Caco-2 (cell line): ENCODE measurements at regions not wholly inside any gene's neighbourhood (a gene's known extent, or its start where the extent isn't known, plus 50 kb on each side); places are given as distances from the start of the nearest gene placed in this dataset.
"Not testable (repeated sequence)": the region's sequence is repeated elsewhere in the genome, so short reads cannot be mapped to it uniquely, and the experiment has no call there.

Experiments used
- BruUV-seq: library from RNA; stranded (reverse); fragments of 400-500 nt; replicated peaks from 2 replicates; lab custom pipeline; 2021; lab: Mats Ljungman, UMichigan
- CTCF ChIA-PET: fragments of 300-600 bp; sonication (Branson Sonifier 250); formaldehyde crosslinking; loops from one replicate; lab custom pipeline; 2022; ENCODE audit warnings: antibody characterized with exemption; lab: Charles Lee
- POLR2A ChIA-PET: fragments of 300-600 bp; sonication (Branson Sonifier 250); formaldehyde crosslinking; loops from one replicate; lab custom pipeline; 2022; ENCODE audit warnings: antibody characterized with exemption; lab: Charles Lee
- DNase-seq, 2 experiments: peaks; one replicate each; pipeline versions ENCODE4 v3.0.0 to v3.0.0-alpha.2; 2020 to 2022
- H3K27me3 ChIP-seq: replicated peaks from 2 replicates; pipeline ENCODE4 v1.6.0; 2011; ENCODE audit warnings: low read length; ENCODE audit not compliant: control insufficient read depth, insufficient read depth
- H3K36me3 ChIP-seq: 2 replicates; pipeline ENCODE4 v1.5.1; 2011; ENCODE audit warnings: low read length; ENCODE audit not compliant: control insufficient read depth, insufficient read depth
- H3K4me1 ChIP-seq: fragments of 250-450 bp; sonication (Bioruptor Pico); 2 replicates; pipeline ENCODE4 v1.5.1; 2020; ENCODE audit warnings: mild to moderate bottlenecking
- H3K4me3 ChIP-seq: 2 replicates; pipeline ENCODE4 v1.5.1; 2011; ENCODE audit warnings: low read depth, mild to moderate bottlenecking, control low read depth, low read length
- H3K9me3 ChIP-seq: fragments of 250-450 bp; sonication (Bioruptor Pico); 2 replicates; pipeline ENCODE4 v1.5.1; 2020; ENCODE audit warnings: mild to moderate bottlenecking, moderate library complexity
- H3K27ac Mint-ChIP-seq: one replicate; pipeline ENCODE4 v1.8.0; 2022; ENCODE audit warnings: mixed read lengths; ENCODE audit not compliant: unreplicated experiment
- H3K27me3 Mint-ChIP-seq: one replicate; pipeline ENCODE4 v1.8.0; 2022; ENCODE audit warnings: mixed read lengths; ENCODE audit not compliant: insufficient read depth, unreplicated experiment
- H3K36me3 Mint-ChIP-seq: one replicate; pipeline ENCODE4 v1.8.0; 2022; ENCODE audit warnings: mild to moderate bottlenecking, mixed read lengths; ENCODE audit not compliant: insufficient read depth, unreplicated experiment
- H3K4me1 Mint-ChIP-seq: one replicate; pipeline ENCODE4 v1.8.0; 2022; ENCODE audit warnings: low read depth, mixed read lengths; ENCODE audit not compliant: unreplicated experiment
- H3K4me3 Mint-ChIP-seq: one replicate; pipeline ENCODE4 v1.8.0; 2022; ENCODE audit warnings: mild to moderate bottlenecking, moderate library complexity, mixed read lengths; ENCODE audit not compliant: unreplicated experiment
- H3K9me3 Mint-ChIP-seq: one replicate; pipeline ENCODE4 v1.8.0; 2022; ENCODE audit warnings: mixed read lengths; ENCODE audit not compliant: unreplicated experiment
- intact Hi-C: fragments of 100-400 bp; cut with micrococcal nuclease; formaldehyde crosslinking; loops from one replicate; pipeline ENCODE4 v1.10.0; 2022; ENCODE audit not compliant: unreplicated experiment
- TF ChIP-seq, protein P1 (sequence below), 2 experiments: fragments of 200-600 bp in 1 of 2; IDR thresholded peaks; 1 replicate in 1 of 2; 2 replicates in 1 of 2; pipeline versions ENCODE4 v1.5.1 to v1.8.0; 2011 to 2022; ENCODE audit warnings: antibody characterized with exemption in 1 of 2, control low read depth in 1 of 2, inconsistent platforms in 1 of 2, low read depth in 1 of 2, low read length in 1 of 2, mild to moderate bottlenecking in 1 of 2, moderate library complexity in 1 of 2; ENCODE audit not compliant: insufficient read depth in 1 of 2, severe bottlenecking in 1 of 2, unreplicated experiment in 1 of 2

DNA sequence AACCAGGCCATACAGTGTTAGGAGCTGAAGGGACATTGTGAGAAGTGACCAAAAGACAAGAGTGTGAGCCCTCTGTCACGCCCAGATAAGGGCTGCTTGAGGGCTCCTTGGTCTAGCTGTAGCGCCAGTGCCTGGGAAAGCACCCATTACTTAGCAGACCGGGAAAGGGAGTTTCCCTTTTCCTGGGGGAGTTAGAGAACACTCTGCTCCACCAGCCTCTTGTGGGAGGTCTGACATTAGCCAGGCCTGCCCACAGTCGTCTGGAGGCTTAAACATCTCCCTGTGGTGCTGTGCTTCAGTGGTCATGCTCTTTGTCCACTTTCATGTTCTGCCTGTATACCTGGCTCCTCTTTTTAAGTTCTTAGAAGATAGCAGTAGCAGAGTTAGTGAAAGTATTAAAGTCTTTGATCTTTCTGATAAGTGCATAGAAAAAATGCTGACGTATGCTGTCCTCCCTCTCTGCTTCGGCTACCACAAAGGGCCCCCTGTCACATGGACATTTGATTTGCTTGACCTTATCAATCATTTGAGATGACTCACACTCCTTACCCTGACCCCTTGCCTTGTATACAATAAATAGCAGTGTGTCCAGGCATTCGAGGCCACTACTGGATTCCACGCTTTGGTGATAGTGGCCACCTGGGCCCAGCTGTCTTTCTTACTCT lies 201.5 kb upstream of the ECI2 start:
- Mint-ChIP-seq H3K4me1 (peaks cover 9% of the 10 kb centered on the region), H3K27ac (no peak overlapping the region), H3K27me3 (no peaks in the 10 kb centered on the region), H3K9me3 (peaks cover 16% of the 10 kb centered on the region), H3K4me3 (no peak overlapping the region), H3K36me3 (no peaks in the 10 kb centered on the region)
- H3K4me3 ChIP-seq = no peak overlapping the region
- peaks cover 6% of the 10 kb centered on the region for H3K9me3 ChIP-seq
- intact Hi-C loops = no loop called here
- ChIA-PET CTCF (no interaction called here), POLR2A (no interaction called here)
- BruUV-seq = no TSS peak
- H3K4me1 ChIP-seq = peaks cover 6% of the 10 kb centered on the region; the same call in 1 of the 2 replicates
- peak; percentile 55 to 74 for DNase-seq
- TF ChIP-seq, protein P1, sequence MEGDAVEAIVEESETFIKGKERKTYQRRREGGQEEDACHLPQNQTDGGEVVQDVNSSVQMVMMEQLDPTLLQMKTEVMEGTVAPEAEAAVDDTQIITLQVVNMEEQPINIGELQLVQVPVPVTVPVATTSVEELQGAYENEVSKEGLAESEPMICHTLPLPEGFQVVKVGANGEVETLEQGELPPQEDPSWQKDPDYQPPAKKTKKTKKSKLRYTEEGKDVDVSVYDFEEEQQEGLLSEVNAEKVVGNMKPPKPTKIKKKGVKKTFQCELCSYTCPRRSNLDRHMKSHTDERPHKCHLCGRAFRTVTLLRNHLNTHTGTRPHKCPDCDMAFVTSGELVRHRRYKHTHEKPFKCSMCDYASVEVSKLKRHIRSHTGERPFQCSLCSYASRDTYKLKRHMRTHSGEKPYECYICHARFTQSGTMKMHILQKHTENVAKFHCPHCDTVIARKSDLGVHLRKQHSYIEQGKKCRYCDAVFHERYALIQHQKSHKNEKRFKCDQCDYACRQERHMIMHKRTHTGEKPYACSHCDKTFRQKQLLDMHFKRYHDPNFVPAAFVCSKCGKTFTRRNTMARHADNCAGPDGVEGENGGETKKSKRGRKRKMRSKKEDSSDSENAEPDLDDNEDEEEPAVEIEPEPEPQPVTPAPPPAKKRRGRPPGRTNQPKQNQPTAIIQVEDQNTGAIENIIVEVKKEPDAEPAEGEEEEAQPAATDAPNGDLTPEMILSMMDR (IDR thresholded peaks at IDR 0.05; ENCODE audit: insufficient read depth in 1 of 2, low read depth in 1 of 2, low read length in 1 of 2, severe bottlenecking in 1 of 2, unreplicated experiment in 1 of 2) = no peak
- no peaks in the 10 kb centered on the region for H3K27me3 ChIP-seq
- H3K36me3 ChIP-seq = no peaks in the 10 kb centered on the region

DNA sequence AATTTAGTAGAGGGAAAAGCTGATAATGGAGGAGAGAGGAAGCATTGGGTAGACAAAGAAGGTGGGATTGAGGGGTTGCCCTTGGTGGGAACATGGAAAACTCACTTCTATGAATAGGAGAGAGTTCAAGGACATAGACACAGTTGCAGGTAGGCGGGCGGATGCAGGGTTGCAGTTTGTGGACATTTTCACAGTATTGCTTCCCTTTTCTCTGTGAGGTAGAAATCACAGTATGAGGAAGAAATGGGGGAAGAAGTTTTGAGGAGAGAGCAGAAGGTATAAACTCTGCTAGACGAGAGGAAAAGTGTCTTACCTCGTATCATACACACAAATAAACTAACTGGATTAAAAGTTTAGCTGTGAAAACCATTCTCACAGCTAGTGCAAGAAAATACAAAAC lies 200.7 kb upstream of the ECI2 start:
- Mint-ChIP-seq H3K4me3 (no peak overlapping the region), H3K36me3 (no peaks in the 10 kb centered on the region), H3K27me3 (no peaks in the 10 kb centered on the region), H3K4me1 (peaks cover 9% of the 10 kb centered on the region), H3K9me3 (peaks cover 16% of the 10 kb centered on the region), H3K27ac (no peak overlapping the region)
- POLR2A ChIA-PET = no interaction called here
- BruUV-seq = no TSS peak
- Histone ChIP-seq H3K4me1 (peaks cover 6% of the 10 kb centered on the region; the same call in 1 of the 2 replicates), H3K4me3 (no peak overlapping the region), H3K9me3 (peaks cover 6% of the 10 kb centered on the region), H3K27me3 (no peaks in the 10 kb centered on the region), H3K36me3 (no peaks in the 10 kb centered on the region)
- DNase-seq = no peak
- CTCF ChIA-PET = no interaction called here
- intact Hi-C loops = no loop called here
- TF ChIP-seq, protein P1 (IDR thresholded peaks at IDR 0.05; ENCODE audit: insufficient read depth in 1 of 2, low read depth in 1 of 2, low read length in 1 of 2, severe bottlenecking in 1 of 2, unreplicated experiment in 1 of 2) = no peak

DNA sequence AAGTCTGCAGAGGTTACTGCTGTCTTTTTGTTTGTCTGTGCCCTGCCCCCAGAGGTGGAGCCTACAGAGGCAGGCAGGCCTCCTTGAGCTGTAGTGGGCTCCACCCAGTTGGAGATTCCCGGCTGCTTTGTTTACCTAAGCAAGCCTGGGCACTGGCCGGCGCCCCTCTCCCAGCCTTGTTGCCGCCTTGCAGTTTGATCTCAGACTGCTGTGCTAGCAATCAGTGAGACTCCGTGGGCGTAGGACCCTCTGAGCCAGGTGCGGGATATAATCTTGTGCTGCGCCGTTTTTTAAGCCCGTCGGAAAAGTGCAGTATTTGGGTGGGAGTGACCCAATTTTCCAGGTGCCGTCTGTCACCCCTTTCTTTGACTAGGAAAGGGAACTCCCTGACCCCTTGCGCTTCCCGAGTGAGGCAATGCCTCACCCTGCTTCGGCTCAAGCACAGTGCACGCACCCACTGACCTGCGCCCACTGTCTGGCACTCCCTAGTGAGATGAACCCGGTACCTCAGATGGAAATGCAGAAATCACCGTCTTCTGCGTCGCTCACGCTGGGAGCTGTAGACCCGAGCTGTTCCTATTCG lies 198.9 kb upstream of the ECI2 start:
- POLR2A ChIA-PET, H3K27ac Mint-ChIP-seq, DNase-seq: not testable (repeated sequence)

More for the DNA sequence above, 198.9 kb upstream of the ECI2 start:
- H3K9me3 ChIP-seq, H3K4me1 ChIP-seq, H3K36me3 ChIP-seq, BruUV-seq, H3K4me1 Mint-ChIP-seq, CTCF ChIA-PET, H3K27me3 ChIP-seq, H3K27me3 Mint-ChIP-seq, H3K36me3 Mint-ChIP-seq, intact Hi-C loops: not testable (repeated sequence)
- H3K4me3 ChIP-seq = peak overlapping the region; percentile 10; the same call in 1 of the 2 replicates
- Mint-ChIP-seq H3K9me3 (peaks cover 16% of the 10 kb centered on the region), H3K4me3 (peak overlapping the region; percentile 38)
